ENCODE measurements at regions not wholly inside any gene's neighbourhood (a gene's known extent, or its start where the extent isn't known, plus 50 kb on each side); places are given as distances from the start of the nearest gene placed in this dataset.

GRCh38 chr13:55255236-55255635, 1885.5 kb upstream of the PRR20A start:
- no peaks in the 10 kb centered on the region for H3K4me1 ChIP-seq (replicated peaks in 1 of 4; ENCODE audit: control insufficient read depth in 3 of 4, insufficient read depth in 4 of 4, low read length in 3 of 4)
- no peak overlapping the region for H4K8ac ChIP-seq (ENCODE audit: extremely low read depth, insufficient read depth, low read length)
- no peak overlapping the region for H3K9ac ChIP-seq (replicated peaks in 1 of 4; ENCODE audit: extremely low read depth in 1 of 4, low read depth in 3 of 4, low read length in 3 of 4)
- H2AK5ac ChIP-seq (ENCODE audit: low read depth, low read length): no peak overlapping the region
- no peaks in the 10 kb centered on the region for H3K9me3 ChIP-seq (ENCODE audit: insufficient read depth in 2 of 2, low read depth in 1 of 2, low read length in 1 of 2)
- H3K79me1 ChIP-seq (ENCODE audit: low read depth, low read length): no peaks in the 10 kb centered on the region
- no peak overlapping the region for H2BK12ac ChIP-seq (ENCODE audit: low read depth, low read length)
- WGBS, 2 experiments (ENCODE audit: extremely low coverage in 1 of 2, insufficient coverage in 1 of 2, insufficient read length in 1 of 2, insufficient replicate concordance in 2 of 2, low coverage in 1 of 2, low lambda C conversion rate in 2 of 2, missing lambda C conversion rate in 1 of 2): 95% methylated on average over 6 of the region's 6 CpGs; no CpG with 5 or more reads in 1 of the 2 experiments
- ChIA-PET POLR2A (ENCODE audit: partially characterized antibody) (no interaction called here), CTCF (ENCODE audit: partially characterized antibody) (no interaction called here)
- no peak overlapping the region for H4K5ac ChIP-seq (ENCODE audit: insufficient read length, low read depth, low read length)
- no peak overlapping the region for H3K56ac ChIP-seq (replicated peaks; ENCODE audit: insufficient read length, low read depth, low read length)
- H2BK5ac ChIP-seq (ENCODE audit: low read depth, low read length): no peak overlapping the region
- H2AFZ ChIP-seq (ENCODE audit: low read length): no peak overlapping the region
- no peaks in the 10 kb centered on the region for H4K20me1 ChIP-seq (replicated peaks in 1 of 2; ENCODE audit: control insufficient read depth in 1 of 2, insufficient read depth in 2 of 2, low read length in 2 of 2)
- no peak overlapping the region for H3K4me3 ChIP-seq (ENCODE audit: extremely low read depth in 1 of 4, insufficient read depth in 2 of 4, low read depth in 3 of 4, low read length in 4 of 4)
- no peak overlapping the region for H4K91ac ChIP-seq (replicated peaks; ENCODE audit: insufficient read length, low read length)
- DNase-seq (ENCODE audit: low read depth in 1 of 2, low spot score in 2 of 2) (no peak), FAIRE-seq (no peak)
- no peak overlapping the region for H3K27ac ChIP-seq (ENCODE audit: low read depth, low read length)
- H2BK120ac ChIP-seq (replicated peaks; ENCODE audit: low read depth, low read length): no peak overlapping the region
- H2BK20ac ChIP-seq (ENCODE audit: low read length): no peak overlapping the region
- H3K23me2 ChIP-seq (ENCODE audit: low read depth, low read length): no peaks in the 10 kb centered on the region
- H3K4ac ChIP-seq (replicated peaks; ENCODE audit: insufficient read length, low read depth, low read length): no peak overlapping the region
- H2BK15ac ChIP-seq (ENCODE audit: low read length): no peak overlapping the region
- H3K79me2 ChIP-seq (ENCODE audit: control insufficient read depth in 1 of 2, insufficient read depth in 2 of 2, low read length in 2 of 2): no peaks in the 10 kb centered on the region
- no peaks in the 10 kb centered on the region for H3K27me3 ChIP-seq (replicated peaks in 1 of 4; ENCODE audit: control insufficient read depth in 3 of 4, extremely low read depth in 1 of 4, insufficient read depth in 3 of 4, low read length in 3 of 4)
- H3K23ac ChIP-seq (ENCODE audit: insufficient read length): no peak overlapping the region
- H3K18ac ChIP-seq (ENCODE audit: extremely low read depth, low read length): no peak overlapping the region
- H3K4me2 ChIP-seq (ENCODE audit: insufficient read depth in 1 of 2, low read depth in 2 of 2, low read length in 2 of 2): no peak overlapping the region
- no peaks in the 10 kb centered on the region for H3K36me3 ChIP-seq (ENCODE audit: control insufficient read depth in 2 of 4, insufficient read depth in 4 of 4, low read length in 3 of 4)
- no peak overlapping the region for H3K14ac ChIP-seq (ENCODE audit: insufficient read length)
- TF ChIP-seq JUN (IDR thresholded peaks at IDR 0.05; ENCODE audit: low read depth, low read length) (no peak), POU5F1 (IDR thresholded peaks at IDR 0.05; ENCODE audit: low read depth, low read length) (no peak), KDM5A (IDR thresholded peaks at IDR 0.05; ENCODE audit: low read length) (no peak), HDAC2 (IDR thresholded peaks at IDR 0.05; ENCODE audit: borderline replicate concordance in 1 of 2, low read depth in 2 of 2, low read length in 2 of 2) (no peak), BCL11A (IDR thresholded peaks at IDR 0.05; ENCODE audit: low read depth in 2 of 2, low read length in 2 of 2) (no peak), POLR2AphosphoS5 (IDR thresholded peaks at IDR 0.05; ENCODE audit: low read depth, low read length) (no peak), RAD21 (IDR thresholded peaks at IDR 0.05 in 1 of 2, conservative IDR thresholded peaks at IDR 0.05 in 1 of 2; ENCODE audit: low read depth in 2 of 2, low read length in 2 of 2) (no peak), CBX5 (IDR thresholded peaks at IDR 0.05; ENCODE audit: low read depth, low read length) (no peak)
- TF ChIP-seq, protein P1, sequence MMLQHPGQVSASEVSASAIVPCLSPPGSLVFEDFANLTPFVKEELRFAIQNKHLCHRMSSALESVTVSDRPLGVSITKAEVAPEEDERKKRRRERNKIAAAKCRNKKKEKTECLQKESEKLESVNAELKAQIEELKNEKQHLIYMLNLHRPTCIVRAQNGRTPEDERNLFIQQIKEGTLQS (IDR thresholded peaks at IDR 0.05; ENCODE audit: insufficient read depth, low read depth, low read length): no peak
- TF ChIP-seq, protein P2, sequence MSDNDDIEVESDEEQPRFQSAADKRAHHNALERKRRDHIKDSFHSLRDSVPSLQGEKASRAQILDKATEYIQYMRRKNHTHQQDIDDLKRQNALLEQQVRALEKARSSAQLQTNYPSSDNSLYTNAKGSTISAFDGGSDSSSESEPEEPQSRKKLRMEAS (IDR thresholded peaks at IDR 0.05): no peak
- TF ChIP-seq, protein P3, sequence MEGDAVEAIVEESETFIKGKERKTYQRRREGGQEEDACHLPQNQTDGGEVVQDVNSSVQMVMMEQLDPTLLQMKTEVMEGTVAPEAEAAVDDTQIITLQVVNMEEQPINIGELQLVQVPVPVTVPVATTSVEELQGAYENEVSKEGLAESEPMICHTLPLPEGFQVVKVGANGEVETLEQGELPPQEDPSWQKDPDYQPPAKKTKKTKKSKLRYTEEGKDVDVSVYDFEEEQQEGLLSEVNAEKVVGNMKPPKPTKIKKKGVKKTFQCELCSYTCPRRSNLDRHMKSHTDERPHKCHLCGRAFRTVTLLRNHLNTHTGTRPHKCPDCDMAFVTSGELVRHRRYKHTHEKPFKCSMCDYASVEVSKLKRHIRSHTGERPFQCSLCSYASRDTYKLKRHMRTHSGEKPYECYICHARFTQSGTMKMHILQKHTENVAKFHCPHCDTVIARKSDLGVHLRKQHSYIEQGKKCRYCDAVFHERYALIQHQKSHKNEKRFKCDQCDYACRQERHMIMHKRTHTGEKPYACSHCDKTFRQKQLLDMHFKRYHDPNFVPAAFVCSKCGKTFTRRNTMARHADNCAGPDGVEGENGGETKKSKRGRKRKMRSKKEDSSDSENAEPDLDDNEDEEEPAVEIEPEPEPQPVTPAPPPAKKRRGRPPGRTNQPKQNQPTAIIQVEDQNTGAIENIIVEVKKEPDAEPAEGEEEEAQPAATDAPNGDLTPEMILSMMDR (IDR thresholded peaks at IDR 0.05; ENCODE audit: control extremely low read depth in 1 of 3, insufficient read depth in 1 of 3, low read depth in 1 of 3, low read length in 3 of 3): no peak

All from H1 (cell line).